Thoracic aorta (tissue), 2 donors: ENCODE measurements at regions not wholly inside any gene's neighbourhood (a gene's known extent, or its start where the extent isn't known, plus 50 kb on each side); places are given as distances from the start of the nearest gene placed in this dataset.

Source experiments
- ATAC-seq: fragments of 150-250 bp; one replicate; pipeline ENCODE4 v1.8.0; 2017; ENCODE audit warnings: low read depth; ENCODE audit not compliant: insufficient number of reproducible peaks, low FRiP score
- DNase-seq: peaks from one replicate; pipeline ENCODE4 v3.0.0-alpha.2; 2020; ENCODE audit warnings: low spot score
- H3K27ac ChIP-seq, 2 donors: fragments of 200-600 bp; sonication (generic); 1 replicate in 1 of 2; 2 replicates in 1 of 2; pipeline ENCODE4 v1.5.1; 2016; ENCODE audit warnings: mild to moderate bottlenecking in 2 of 2, moderate library complexity in 2 of 2
- H3K27me3 ChIP-seq: fragments of 200-600 bp; sonication (generic); replicated peaks from 2 replicates; pipeline ENCODE4 v1.6.0; 2016; ENCODE audit warnings: mild to moderate bottlenecking; ENCODE audit not compliant: insufficient read depth
- H3K36me3 ChIP-seq: fragments of 200-600 bp; sonication (generic); one replicate; pipeline ENCODE4 v1.5.1; 2016
- H3K4me1 ChIP-seq, 2 donors: fragments of 200-600 bp; sonication (generic); 1 replicate in 1 of 2; 2 replicates in 1 of 2; pipeline versions ENCODE4 v1.5.1 to v1.6.0; 2016; ENCODE audit warnings: low read depth in 2 of 2, mild to moderate bottlenecking in 1 of 2; ENCODE audit not compliant: control insufficient read depth in 1 of 2
- H3K4me3 ChIP-seq: fragments of 200-600 bp; sonication (generic); 2 replicates; pipeline ENCODE4 v1.5.1; 2016; ENCODE audit warnings: mild to moderate bottlenecking
- H3K9me3 ChIP-seq: fragments of 200-600 bp; sonication (generic); 2 replicates; pipeline ENCODE4 v1.5.1; 2016
- TF ChIP-seq, protein P1 (sequence below): fragments of 200-600 bp; sonication (generic); IDR thresholded peaks from one replicate; pipeline ENCODE4 v1.5.1; 2019; ENCODE audit warnings: antibody characterized with exemption

DNA sequence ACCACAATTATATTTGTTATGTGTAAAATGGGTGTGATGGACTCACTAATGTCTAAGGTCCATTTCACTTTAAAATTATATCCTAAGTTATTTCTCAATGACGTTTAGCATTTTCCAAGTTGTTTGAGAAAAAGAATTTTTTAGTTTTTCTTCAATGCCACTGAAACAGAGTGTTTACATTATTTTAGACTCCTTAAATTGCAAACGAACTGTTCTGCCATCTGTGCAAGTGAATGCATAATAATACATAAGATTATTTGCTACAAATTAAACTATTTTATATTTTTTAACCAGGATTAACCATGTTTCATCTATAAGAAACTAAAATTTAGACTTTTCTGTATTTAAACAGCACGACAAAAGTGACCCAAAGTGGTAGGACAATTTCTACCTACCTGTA, 425.4 kb downstream of the NDFIP2 start:
- no peak for ATAC-seq
- no peaks in the 10 kb centered on the region for H3K9me3 ChIP-seq
- H3K4me1 ChIP-seq = no peaks in the 10 kb centered on the region
- H3K27ac ChIP-seq = no peak overlapping the region
- H3K36me3 ChIP-seq = no peaks in the 10 kb centered on the region
- TF ChIP-seq, protein P1, sequence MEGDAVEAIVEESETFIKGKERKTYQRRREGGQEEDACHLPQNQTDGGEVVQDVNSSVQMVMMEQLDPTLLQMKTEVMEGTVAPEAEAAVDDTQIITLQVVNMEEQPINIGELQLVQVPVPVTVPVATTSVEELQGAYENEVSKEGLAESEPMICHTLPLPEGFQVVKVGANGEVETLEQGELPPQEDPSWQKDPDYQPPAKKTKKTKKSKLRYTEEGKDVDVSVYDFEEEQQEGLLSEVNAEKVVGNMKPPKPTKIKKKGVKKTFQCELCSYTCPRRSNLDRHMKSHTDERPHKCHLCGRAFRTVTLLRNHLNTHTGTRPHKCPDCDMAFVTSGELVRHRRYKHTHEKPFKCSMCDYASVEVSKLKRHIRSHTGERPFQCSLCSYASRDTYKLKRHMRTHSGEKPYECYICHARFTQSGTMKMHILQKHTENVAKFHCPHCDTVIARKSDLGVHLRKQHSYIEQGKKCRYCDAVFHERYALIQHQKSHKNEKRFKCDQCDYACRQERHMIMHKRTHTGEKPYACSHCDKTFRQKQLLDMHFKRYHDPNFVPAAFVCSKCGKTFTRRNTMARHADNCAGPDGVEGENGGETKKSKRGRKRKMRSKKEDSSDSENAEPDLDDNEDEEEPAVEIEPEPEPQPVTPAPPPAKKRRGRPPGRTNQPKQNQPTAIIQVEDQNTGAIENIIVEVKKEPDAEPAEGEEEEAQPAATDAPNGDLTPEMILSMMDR = no peak
- H3K27me3 ChIP-seq = no peaks in the 10 kb centered on the region
- DNase-seq = no peak
- no peak overlapping the region for H3K4me3 ChIP-seq

- Histone ChIP-seq H3K4me3 (no peak overlapping the region), H3K27me3 (no peaks in the 10 kb centered on the region), H3K4me1 (no peaks in the 10 kb centered on the region), H3K36me3 (no peaks in the 10 kb centered on the region), H3K9me3 (no peaks in the 10 kb centered on the region), H3K27ac (no peak overlapping the region)
- TF ChIP-seq, protein P1 = no peak
- ATAC-seq (no peak), DNase-seq (no peak)
These were observed 424.1 kb downstream of the NDFIP2 start for GRCh38 chr13:79905018-79905417.

- Histone ChIP-seq H3K9me3 (no peaks in the 10 kb centered on the region), H3K36me3 (no peaks in the 10 kb centered on the region), H3K4me1 (no peaks in the 10 kb centered on the region), H3K27ac (no peak overlapping the region), H3K27me3 (no peaks in the 10 kb centered on the region), H3K4me3 (no peak overlapping the region)
- DNase-seq = no peak
- TF ChIP-seq, protein P1 = no peak
- ATAC-seq = no peak
These were observed 423.6 kb downstream of the NDFIP2 start for GRCh38 chr13:79904581-79904980.

DNA sequence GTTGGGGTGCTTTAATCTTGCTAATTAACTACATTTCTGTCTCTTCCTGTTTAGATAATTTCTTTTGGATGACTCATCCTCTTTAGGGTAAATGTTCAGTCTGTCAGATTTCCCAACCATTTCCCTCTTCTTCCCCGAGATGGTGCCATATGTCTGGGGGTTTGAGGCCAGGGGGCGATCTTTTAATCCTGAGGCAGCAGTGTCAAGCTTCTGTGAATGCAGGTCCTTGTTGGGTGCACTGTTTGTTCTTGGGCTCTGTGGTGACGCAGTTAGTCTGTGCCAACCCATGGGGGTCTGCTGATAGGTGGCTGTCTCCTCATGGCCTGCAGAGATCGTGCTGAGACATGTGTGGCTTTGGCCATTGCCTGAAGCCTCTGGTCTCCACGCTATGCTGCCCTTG, 420.4 kb downstream of the NDFIP2 start:
- no peaks in the 10 kb centered on the region for H3K27me3 ChIP-seq
- H3K4me1 ChIP-seq = no peaks in the 10 kb centered on the region
- DNase-seq = no peak
- H3K36me3 ChIP-seq = no peaks in the 10 kb centered on the region
- TF ChIP-seq, protein P1 = no peak
- no peak overlapping the region for H3K27ac ChIP-seq
- H3K4me3 ChIP-seq = no peak overlapping the region
- H3K9me3 ChIP-seq = no peaks in the 10 kb centered on the region
- no peak for ATAC-seq

DNA sequence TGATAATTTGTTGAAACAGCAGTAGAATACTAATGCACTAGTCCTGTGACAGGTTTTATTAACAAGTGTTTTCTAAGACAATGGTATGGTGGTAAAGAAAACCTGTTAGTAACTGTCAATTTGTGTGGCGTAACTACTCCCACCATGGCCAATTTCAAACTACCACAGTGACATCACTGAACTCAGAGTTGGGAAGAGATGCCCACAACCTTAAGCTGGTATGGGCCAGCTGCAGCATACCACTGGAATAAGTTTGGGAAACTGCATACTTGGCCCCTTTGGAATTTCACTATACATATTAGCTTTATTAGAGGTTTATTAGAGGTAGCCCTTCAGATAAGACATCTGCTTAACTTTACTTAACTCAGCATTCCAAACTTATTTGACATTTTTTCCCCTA, 419.4 kb downstream of the NDFIP2 start:
- no peak overlapping the region for H3K4me3 ChIP-seq
- H3K27ac ChIP-seq = no peak overlapping the region
- DNase-seq (no peak), ATAC-seq (no peak)
- H3K36me3 ChIP-seq = no peaks in the 10 kb centered on the region
- no peaks in the 10 kb centered on the region for H3K9me3 ChIP-seq
- no peaks in the 10 kb centered on the region for H3K4me1 ChIP-seq
- TF ChIP-seq, protein P1 = no peak
- H3K27me3 ChIP-seq = no peaks in the 10 kb centered on the region
